ENCODE measurements at regions not wholly inside any gene's neighbourhood (a gene's known extent, or its start where the extent isn't known, plus 50 kb on each side); places are given as distances from the start of the nearest gene placed in this dataset.

DNA sequence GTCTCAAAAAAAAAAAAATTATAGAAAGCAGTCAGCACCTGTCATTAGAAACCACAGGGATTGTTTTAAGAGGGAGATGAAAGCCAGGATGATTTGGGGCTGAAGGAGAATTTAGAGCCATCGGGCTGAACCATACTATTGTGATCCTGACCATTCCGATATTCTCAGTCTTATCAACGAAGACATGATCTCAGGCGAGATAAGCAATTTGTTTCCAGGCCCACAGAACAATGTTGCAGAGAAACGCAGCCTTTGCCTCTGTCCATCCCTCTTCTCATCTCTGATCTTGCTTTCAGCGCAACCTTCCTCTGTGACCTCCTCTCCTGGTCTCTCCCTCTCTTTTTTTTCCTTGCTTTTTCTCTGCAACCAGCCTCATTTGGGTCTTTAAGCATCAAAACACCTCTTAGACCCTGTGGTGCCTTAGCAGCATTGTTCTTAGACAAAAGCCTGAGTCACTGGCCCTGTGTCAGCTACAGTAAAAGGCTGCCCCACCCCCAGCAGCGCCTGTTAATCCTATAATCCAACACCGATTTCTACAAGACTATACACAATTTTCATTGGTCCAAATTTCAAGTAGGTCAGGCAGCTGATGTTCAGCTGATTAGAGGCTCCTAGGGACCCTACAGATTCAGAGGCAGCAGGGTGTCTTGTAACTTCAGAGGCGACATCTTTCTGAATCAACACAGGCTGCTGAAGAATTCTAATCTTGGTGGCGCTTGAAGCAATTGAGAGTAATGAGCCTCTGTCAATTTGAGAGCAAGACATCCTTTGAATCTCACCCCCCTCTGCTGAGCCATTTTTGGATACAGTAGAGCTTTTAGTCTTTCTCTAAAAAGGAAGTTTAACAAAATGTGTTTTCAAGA is 206.0 kb downstream of the NCK2 start:
- TF ChIP-seq, protein P1, sequence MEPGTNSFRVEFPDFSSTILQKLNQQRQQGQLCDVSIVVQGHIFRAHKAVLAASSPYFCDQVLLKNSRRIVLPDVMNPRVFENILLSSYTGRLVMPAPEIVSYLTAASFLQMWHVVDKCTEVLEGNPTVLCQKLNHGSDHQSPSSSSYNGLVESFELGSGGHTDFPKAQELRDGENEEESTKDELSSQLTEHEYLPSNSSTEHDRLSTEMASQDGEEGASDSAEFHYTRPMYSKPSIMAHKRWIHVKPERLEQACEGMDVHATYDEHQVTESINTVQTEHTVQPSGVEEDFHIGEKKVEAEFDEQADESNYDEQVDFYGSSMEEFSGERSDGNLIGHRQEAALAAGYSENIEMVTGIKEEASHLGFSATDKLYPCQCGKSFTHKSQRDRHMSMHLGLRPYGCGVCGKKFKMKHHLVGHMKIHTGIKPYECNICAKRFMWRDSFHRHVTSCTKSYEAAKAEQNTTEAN (CRISPR knock-in tag; IDR thresholded peaks at IDR 0.05) = no peak
- TF ChIP-seq, protein P2, sequence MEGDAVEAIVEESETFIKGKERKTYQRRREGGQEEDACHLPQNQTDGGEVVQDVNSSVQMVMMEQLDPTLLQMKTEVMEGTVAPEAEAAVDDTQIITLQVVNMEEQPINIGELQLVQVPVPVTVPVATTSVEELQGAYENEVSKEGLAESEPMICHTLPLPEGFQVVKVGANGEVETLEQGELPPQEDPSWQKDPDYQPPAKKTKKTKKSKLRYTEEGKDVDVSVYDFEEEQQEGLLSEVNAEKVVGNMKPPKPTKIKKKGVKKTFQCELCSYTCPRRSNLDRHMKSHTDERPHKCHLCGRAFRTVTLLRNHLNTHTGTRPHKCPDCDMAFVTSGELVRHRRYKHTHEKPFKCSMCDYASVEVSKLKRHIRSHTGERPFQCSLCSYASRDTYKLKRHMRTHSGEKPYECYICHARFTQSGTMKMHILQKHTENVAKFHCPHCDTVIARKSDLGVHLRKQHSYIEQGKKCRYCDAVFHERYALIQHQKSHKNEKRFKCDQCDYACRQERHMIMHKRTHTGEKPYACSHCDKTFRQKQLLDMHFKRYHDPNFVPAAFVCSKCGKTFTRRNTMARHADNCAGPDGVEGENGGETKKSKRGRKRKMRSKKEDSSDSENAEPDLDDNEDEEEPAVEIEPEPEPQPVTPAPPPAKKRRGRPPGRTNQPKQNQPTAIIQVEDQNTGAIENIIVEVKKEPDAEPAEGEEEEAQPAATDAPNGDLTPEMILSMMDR (IDR thresholded peaks at IDR 0.05) = no peak
- no peak for TF ChIP-seq NR3C1 (CRISPR knock-in tag; conservative IDR thresholded peaks at IDR 0.05; ENCODE audit: low read depth)
